GM10266 (cell line): ENCODE measurements at regions not wholly inside any gene's neighbourhood (a gene's known extent, or its start where the extent isn't known, plus 50 kb on each side); places are given as distances from the start of the nearest gene placed in this dataset.
A peak's percentile ranks its signal among the peaks of the same experiment; 100 is the strongest.
"Not testable (repeated sequence)": the region's sequence is repeated elsewhere in the genome, so short reads cannot be mapped to it uniquely, and the experiment has no call there.

Experiments used
- DNase-seq: peaks from one replicate; pipeline ENCODE4 v3.0.0; 2012; ENCODE audit errors: extremely low spot score
- CTCF ChIP-seq: IDR thresholded peaks from 2 replicates; pipeline ENCODE4 v1.5.1; 2012; ENCODE audit warnings: mild to moderate bottlenecking, low read depth; ENCODE audit not compliant: control insufficient read depth, insufficient read depth; ENCODE audit errors: missing control alignments

GRCh38 chr17:30677550-30678249, 146.8 kb downstream of the CRLF3 start:
- no peak for TF ChIP-seq CTCF

GRCh38 chr17:30675777-30676492, 148.6 kb downstream of the CRLF3 start:
- not testable (repeated sequence) for DNase-seq

More at GRCh38 chr17:30677550-30678249, 146.8 kb downstream of the CRLF3 start:
- no peak for DNase-seq

GRCh38 chr17:30669217-30669649, 155.3 kb downstream of the CRLF3 start:
- peak; percentile 1 for DNase-seq

GRCh38 chr17:30668360-30669181, 155.9 kb downstream of the CRLF3 start:
- not testable (repeated sequence) for DNase-seq

GRCh38 chr17:30667657-30668359, 156.7 kb downstream of the CRLF3 start:
- DNase-seq, result not testable (repeated sequence)

- not testable (repeated sequence) for DNase-seq
Measured at GRCh38 chr17:30666838-30667656, 157.4 kb downstream of the CRLF3 start.

- not testable (repeated sequence) for DNase-seq
Measured at GRCh38 chr17:30663727-30664455, 160.6 kb downstream of the CRLF3 start.

GRCh38 chr17:30657148-30657547, 167.3 kb downstream of the CRLF3 start:
- DNase-seq, result not testable (repeated sequence)

GRCh38 chr17:30653038-30653437, 171.5 kb downstream of the CRLF3 start:
- DNase-seq, result not testable (repeated sequence)

- DNase-seq, result not testable (repeated sequence)
Measured at GRCh38 chr17:30650149-30650548, 172.9 kb downstream of the GOSR1 start.

- DNase-seq, result not testable (repeated sequence)
Measured at GRCh38 chr17:30648015-30648620, 170.9 kb downstream of the GOSR1 start.

- DNase-seq, result not testable (repeated sequence)
Measured at GRCh38 chr17:30645875-30646274, 168.7 kb downstream of the GOSR1 start.

- not testable (repeated sequence) for DNase-seq
Measured at GRCh38 chr17:30644713-30645112, 167.5 kb downstream of the GOSR1 start.

- DNase-seq, result not testable (repeated sequence)
Measured at GRCh38 chr17:30644287-30644686, 167.1 kb downstream of the GOSR1 start.

- DNase-seq, result not testable (repeated sequence)
Measured at GRCh38 chr17:30641428-30641827, 164.2 kb downstream of the GOSR1 start.

- not testable (repeated sequence) for DNase-seq
Measured at GRCh38 chr17:30639391-30639790, 162.2 kb downstream of the GOSR1 start.

GRCh38 chr17:30638968-30639367, 161.8 kb downstream of the GOSR1 start:
- not testable (repeated sequence) for DNase-seq
